ENCODE measurements at regions not wholly inside any gene's neighbourhood (a gene's known extent, or its start where the extent isn't known, plus 50 kb on each side); places are given as distances from the start of the nearest gene placed in this dataset.

DNA sequence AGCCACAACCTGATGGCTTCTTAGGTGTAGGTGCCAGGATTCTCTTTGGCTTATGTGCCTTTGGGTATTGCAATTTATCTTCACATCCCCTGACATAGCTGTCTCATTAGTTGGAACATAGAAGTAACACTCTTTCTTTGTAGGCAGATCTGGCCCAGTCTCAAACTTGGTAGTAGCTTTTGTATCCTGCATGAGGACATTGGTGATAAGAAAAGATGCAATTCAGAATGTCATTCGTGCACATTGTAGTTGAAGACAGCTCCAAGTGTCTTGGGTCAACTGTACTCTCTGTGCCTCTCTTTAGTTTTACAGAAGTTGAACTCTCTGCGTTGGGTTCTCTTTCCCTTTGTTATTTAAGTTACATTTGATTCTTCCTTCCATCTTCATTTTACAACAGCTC lies 69.6 kb upstream of the BCL11A start (continued):
- TF ChIP-seq ARID1B (IDR thresholded peaks at IDR 0.05): no peak
- TF ChIP-seq ZNF57 (CRISPR knock-in tag; IDR thresholded peaks at IDR 0.05): no peak
- TF ChIP-seq DMBX1 (CRISPR knock-in tag; IDR thresholded peaks at IDR 0.05; ENCODE audit: borderline replicate concordance): no peak
- TF ChIP-seq IRF2 (CRISPR knock-in tag; IDR thresholded peaks at IDR 0.05): no peak
- TF ChIP-seq E2F5 (CRISPR knock-in tag; IDR thresholded peaks at IDR 0.05): no peak
- no peak for TF ChIP-seq CREB3 (tag; conservative IDR thresholded peaks at IDR 0.05; ENCODE audit: low read depth)
- no peak for TF ChIP-seq PCBP1 (IDR thresholded peaks at IDR 0.05; ENCODE audit: low read depth, low read length, poor library complexity, severe bottlenecking)
- TF ChIP-seq HEY1 (CRISPR knock-in tag; IDR thresholded peaks at IDR 0.05; ENCODE audit: borderline replicate concordance): no peak
- no peak for TF ChIP-seq ZNF766 (CRISPR knock-in tag; conservative IDR thresholded peaks at IDR 0.05)
- no peak for TF ChIP-seq ZBTB49 (CRISPR knock-in tag; IDR thresholded peaks at IDR 0.05; ENCODE audit: borderline replicate concordance)

Data from K562 (cell line).